Mucosa of descending colon (tissue), 3 donors: ENCODE measurements at regions not wholly inside any gene's neighbourhood (a gene's known extent, or its start where the extent isn't known, plus 50 kb on each side); places are given as distances from the start of the nearest gene placed in this dataset.

Experiments
- ATAC-seq: fragments of 200-7000 bp; cut with Tn5 transposase; one replicate; pipeline ENCODE4 v1.9.1; 2020; ENCODE audit warnings: mild to moderate bottlenecking, moderate library complexity
- DNase-seq, 3 donors: peaks; one replicate each; pipeline ENCODE4 v3.0.0-alpha.2; 2020
- H3K36me3 ChIP-seq: fragments of 200-600 bp; one replicate; pipeline ENCODE4 v1.8.0; 2021; ENCODE audit warnings: low read depth, mild to moderate bottlenecking
- H3K4me1 ChIP-seq: fragments of 200-600 bp; one replicate; pipeline ENCODE4 v1.8.0; 2021; ENCODE audit warnings: low read depth, mild to moderate bottlenecking
- H3K4me3 ChIP-seq: fragments of 200-600 bp; one replicate; pipeline ENCODE4 v1.8.0; 2021; ENCODE audit warnings: mild to moderate bottlenecking
- H3K9me3 ChIP-seq: fragments of 200-600 bp; one replicate; pipeline ENCODE4 v1.8.0; 2021; ENCODE audit warnings: mild to moderate bottlenecking
- intact Hi-C, 2 donors: fragments of 100-400 bp; cut with DNase I in 1 of 2; cut with micrococcal nuclease in 1 of 2; formaldehyde crosslinking; loops; one replicate each; pipeline versions ENCODE4 v1.11.0 to v1.11.1; 2022; cut with DNase I, micrococcal nuclease
- TF ChIP-seq, protein P1 (sequence below): fragments of 200-600 bp; IDR thresholded peaks from one replicate; pipeline ENCODE4 v1.8.0; 2022; ENCODE audit warnings: antibody characterized with exemption, mild to moderate bottlenecking
- donor health status: DM: no; HTN: no; CAD: no; lungs with moderate emphysema.
- donor health status: DM: no; HTN: no; CAD: no.
- donor health status: DM: no; HTN: yes; CAD: no.

DNA sequence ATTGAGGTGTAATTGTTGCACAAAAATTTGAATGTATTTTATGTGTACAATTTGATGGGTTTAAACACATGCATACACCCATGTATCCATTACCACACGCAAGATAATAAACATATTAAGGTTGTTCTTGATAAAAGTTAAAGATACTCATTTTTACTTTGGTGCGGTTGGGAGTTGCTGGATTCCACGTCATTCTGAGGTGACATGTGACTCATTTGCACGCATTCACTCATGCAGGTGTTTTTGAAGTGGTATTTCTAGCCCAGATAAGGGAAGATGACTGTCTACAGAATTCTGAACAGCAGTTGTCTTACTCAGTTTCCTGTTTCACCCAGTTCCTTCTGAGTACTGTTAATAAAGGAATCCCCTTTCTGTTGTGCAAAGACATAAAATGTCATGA, 142.0 kb downstream of the RTL3 start:
- Histone ChIP-seq H3K36me3 (no peaks in the 10 kb centered on the region), H3K4me1 (no peaks in the 10 kb centered on the region), H3K4me3 (no peak overlapping the region), H3K9me3 (no peaks in the 10 kb centered on the region)
- ATAC-seq = peak; percentile 70
- intact Hi-C loops = no loop called here
- DNase-seq = peak in 1 of 3 donors; percentile 2
- TF ChIP-seq, protein P1, sequence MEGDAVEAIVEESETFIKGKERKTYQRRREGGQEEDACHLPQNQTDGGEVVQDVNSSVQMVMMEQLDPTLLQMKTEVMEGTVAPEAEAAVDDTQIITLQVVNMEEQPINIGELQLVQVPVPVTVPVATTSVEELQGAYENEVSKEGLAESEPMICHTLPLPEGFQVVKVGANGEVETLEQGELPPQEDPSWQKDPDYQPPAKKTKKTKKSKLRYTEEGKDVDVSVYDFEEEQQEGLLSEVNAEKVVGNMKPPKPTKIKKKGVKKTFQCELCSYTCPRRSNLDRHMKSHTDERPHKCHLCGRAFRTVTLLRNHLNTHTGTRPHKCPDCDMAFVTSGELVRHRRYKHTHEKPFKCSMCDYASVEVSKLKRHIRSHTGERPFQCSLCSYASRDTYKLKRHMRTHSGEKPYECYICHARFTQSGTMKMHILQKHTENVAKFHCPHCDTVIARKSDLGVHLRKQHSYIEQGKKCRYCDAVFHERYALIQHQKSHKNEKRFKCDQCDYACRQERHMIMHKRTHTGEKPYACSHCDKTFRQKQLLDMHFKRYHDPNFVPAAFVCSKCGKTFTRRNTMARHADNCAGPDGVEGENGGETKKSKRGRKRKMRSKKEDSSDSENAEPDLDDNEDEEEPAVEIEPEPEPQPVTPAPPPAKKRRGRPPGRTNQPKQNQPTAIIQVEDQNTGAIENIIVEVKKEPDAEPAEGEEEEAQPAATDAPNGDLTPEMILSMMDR = no peak

DNA sequence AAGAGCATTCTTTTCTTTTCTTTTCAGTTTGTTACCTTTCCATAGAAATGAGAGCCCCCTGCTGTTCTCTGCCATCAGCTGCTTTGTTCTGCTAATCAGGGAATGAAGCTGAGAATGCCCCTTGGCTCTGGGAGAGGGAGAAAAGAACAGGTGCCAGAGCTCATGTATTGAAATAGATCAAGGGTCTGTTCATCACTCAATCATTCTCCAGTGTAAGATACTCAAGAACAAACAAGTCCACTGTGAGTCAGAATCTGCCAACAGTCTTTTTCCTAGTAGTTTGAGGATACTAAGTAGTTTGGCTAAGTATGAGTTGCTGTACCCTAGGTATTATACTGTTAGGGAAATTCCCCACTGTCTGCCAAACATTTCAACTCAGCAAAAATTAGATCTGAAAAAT, 144.3 kb downstream of the RTL3 start:
- TF ChIP-seq, protein P1 = no peak
- DNase-seq (no peak), ATAC-seq (no peak)
- Histone ChIP-seq H3K4me3 (no peak overlapping the region), H3K4me1 (no peaks in the 10 kb centered on the region), H3K9me3 (no peaks in the 10 kb centered on the region), H3K36me3 (no peaks in the 10 kb centered on the region)
- intact Hi-C loops = no loop called here

DNA sequence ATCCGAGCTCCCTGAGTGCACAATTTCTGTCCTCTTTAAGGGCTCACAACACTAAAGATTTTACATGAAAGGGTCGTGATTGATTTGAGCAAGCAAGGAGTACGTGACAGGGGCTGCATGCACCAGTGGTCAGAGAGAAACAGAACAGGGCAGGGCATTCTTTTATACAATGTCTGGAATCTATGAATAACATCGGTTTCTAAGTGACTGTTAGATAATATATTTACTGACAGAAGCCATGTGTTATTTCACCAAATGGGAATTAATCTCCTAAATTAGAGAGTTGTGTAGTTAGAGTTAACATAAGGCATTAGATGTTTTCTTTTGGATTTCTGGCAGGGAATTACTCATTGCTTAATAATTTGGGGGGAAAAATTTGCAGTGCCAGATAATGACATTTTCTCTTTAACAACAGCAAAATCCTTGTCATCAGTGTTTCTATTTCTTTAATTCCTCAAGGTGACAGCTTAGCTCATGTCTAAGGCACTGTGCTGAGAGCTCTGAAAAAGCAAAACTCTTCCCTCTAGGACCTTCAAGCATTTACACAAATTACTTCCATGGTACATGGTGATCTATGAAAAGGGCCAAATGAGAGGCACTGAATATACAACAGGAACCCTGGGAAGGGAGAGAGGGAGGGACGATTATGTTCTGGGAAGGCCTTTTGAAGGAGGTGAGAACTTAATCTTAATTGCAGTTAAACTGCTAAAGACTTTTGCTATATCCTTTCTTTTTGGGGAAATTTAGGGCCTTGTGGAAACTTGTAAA, 145.0 kb downstream of the RTL3 start:
- intact Hi-C loops = no loop called here
- DNase-seq (no peak), ATAC-seq (no peak)
- no peaks in the 10 kb centered on the region for H3K36me3 ChIP-seq
- no peaks in the 10 kb centered on the region for H3K4me1 ChIP-seq
- no peak overlapping the region for H3K4me3 ChIP-seq
- no peaks in the 10 kb centered on the region for H3K9me3 ChIP-seq
- TF ChIP-seq, protein P1 = no peak

DNA sequence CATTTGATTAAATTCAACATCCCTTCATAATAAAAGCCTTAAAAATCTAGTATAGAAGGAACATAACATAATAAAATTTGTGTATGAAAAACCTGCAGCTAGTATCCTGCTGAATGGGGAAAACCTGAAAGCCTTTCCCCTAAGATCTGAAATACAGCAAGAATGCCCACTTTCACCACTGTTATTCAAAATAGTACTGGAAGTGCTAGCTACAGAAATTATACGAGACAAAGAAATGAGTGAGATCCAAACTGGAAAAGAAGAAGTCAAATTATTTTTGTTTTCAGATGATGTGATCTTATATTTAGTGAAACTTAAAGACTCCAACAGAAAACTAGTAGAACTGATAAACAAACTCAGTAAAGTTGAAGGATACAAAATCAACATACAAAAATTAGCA, 152.9 kb downstream of the RTL3 start:
- intact Hi-C loops = no loop called here
- DNase-seq = no peak
- ATAC-seq = no peak
- TF ChIP-seq, protein P1 = no peak
- H3K36me3 ChIP-seq = no peaks in the 10 kb centered on the region
- no peaks in the 10 kb centered on the region for H3K9me3 ChIP-seq
- H3K4me1 ChIP-seq = no peaks in the 10 kb centered on the region
- no peak overlapping the region for H3K4me3 ChIP-seq

DNA sequence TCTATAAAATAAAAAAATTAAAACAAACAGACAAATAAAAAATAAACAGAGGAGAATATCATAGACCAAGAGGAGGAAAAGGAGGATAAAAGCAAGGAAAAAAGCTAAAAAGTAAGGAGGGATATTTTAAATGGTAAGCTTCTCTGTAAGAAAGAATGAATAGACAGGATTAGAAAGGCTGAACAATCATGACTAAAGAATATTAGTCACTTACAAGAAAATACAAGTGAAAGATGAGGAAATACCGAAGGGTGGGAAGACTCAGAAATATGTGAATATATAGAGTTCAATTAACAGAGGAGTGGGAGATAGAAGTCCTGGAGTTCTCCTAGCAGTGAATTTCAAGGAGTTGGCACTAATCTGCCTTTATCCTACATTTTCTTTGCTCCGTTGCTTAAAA, 162.6 kb downstream of the RTL3 start:
- ATAC-seq (no peak), DNase-seq (no peak)
- intact Hi-C loops = no loop called here

More for the DNA sequence above, 162.6 kb downstream of the RTL3 start:
- no peaks in the 10 kb centered on the region for H3K36me3 ChIP-seq
- no peak overlapping the region for H3K4me3 ChIP-seq
- TF ChIP-seq, protein P1 = no peak
- H3K9me3 ChIP-seq = no peaks in the 10 kb centered on the region
- H3K4me1 ChIP-seq = no peaks in the 10 kb centered on the region
